Hepatocyte (in vitro differentiated cells): ENCODE measurements at regions not wholly inside any gene's neighbourhood (a gene's known extent, or its start where the extent isn't known, plus 50 kb on each side); places are given as distances from the start of the nearest gene placed in this dataset.

Experiments
- DNase-seq: peaks from one replicate; pipeline ENCODE4 v3.0.0-alpha.2; 2016; ENCODE audit warnings: low spot score
- H2AFZ ChIP-seq: fragments of 200-600 bp; sonication (generic); 2 replicates; pipeline ENCODE4 v1.6.0; 2016; ENCODE audit warnings: antibody characterized with exemption, mild to moderate bottlenecking
- H3K27ac ChIP-seq: fragments of 200-600 bp; sonication (generic); 2 replicates; pipeline ENCODE4 v1.5.1; 2016; ENCODE audit warnings: mild to moderate bottlenecking
- H3K27me3 ChIP-seq: fragments of 200-600 bp; sonication (generic); 2 replicates; pipeline ENCODE4 v1.6.1; 2016
- H3K36me3 ChIP-seq: fragments of 200-600 bp; sonication (generic); replicated peaks from 2 replicates; pipeline ENCODE4 v1.5.1; 2016; ENCODE audit warnings: low read depth; ENCODE audit not compliant: insufficient read depth
- H3K4me1 ChIP-seq: fragments of 200-600 bp; sonication (generic); 2 replicates; pipeline ENCODE4 v1.5.1; 2016; ENCODE audit warnings: mild to moderate bottlenecking, moderate library complexity; ENCODE audit not compliant: insufficient read depth
- H3K4me2 ChIP-seq: fragments of 200-600 bp; sonication (generic); 2 replicates; pipeline ENCODE4 v1.6.0; 2016
- H3K4me3 ChIP-seq: fragments of 200-600 bp; sonication (generic); 2 replicates; pipeline ENCODE4 v1.5.1; 2016; ENCODE audit warnings: mild to moderate bottlenecking
- H3K79me2 ChIP-seq: fragments of 200-600 bp; sonication (generic); 2 replicates; pipeline ENCODE4 v1.6.0; 2017; ENCODE audit warnings: mild to moderate bottlenecking
- H3K9me2 ChIP-seq: fragments of 200-600 bp; sonication (generic); replicated peaks from 2 replicates; pipeline ENCODE4 v1.6.0; 2017; ENCODE audit warnings: mild to moderate bottlenecking; ENCODE audit not compliant: insufficient read depth
- H3K9me3 ChIP-seq: fragments of 200-600 bp; sonication (generic); 2 replicates; pipeline ENCODE4 v1.5.1; 2016; ENCODE audit warnings: low read depth, mild to moderate bottlenecking
- H4K20me1 ChIP-seq: fragments of 200-600 bp; sonication (generic); 2 replicates; pipeline ENCODE4 v1.6.0; 2016; ENCODE audit warnings: mild to moderate bottlenecking; ENCODE audit not compliant: insufficient read depth, poor library complexity, severe bottlenecking
- EZH2 ChIP-seq: fragments of 200-600 bp; sonication (generic); IDR thresholded peaks from 2 replicates; pipeline ENCODE4 v1.6.1; 2016; ENCODE audit warnings: antibody characterized with exemption, mild to moderate bottlenecking, borderline replicate concordance
- EZH2phosphoT487 ChIP-seq: fragments of 200-600 bp; sonication (generic); IDR thresholded peaks from one replicate; pipeline ENCODE4 v1.6.1; 2018; ENCODE audit warnings: antibody characterized with exemption, mild to moderate bottlenecking, low read depth, moderate library complexity; ENCODE audit not compliant: unreplicated experiment, severe bottlenecking
- WGBS: methylation state at CpG from one replicate; pipeline ENCODE4 v1.1.6; 2016; ENCODE audit warnings: low lambda C conversion rate; ENCODE audit errors: missing lambda C conversion rate; 5-methylcytosine and 5-hydroxymethylcytosine counted together
- TF ChIP-seq, protein P1 (sequence below): fragments of 200-600 bp; sonication (generic); IDR thresholded peaks from 2 replicates; pipeline ENCODE4 v1.5.1; 2016; ENCODE audit warnings: antibody characterized with exemption, mild to moderate bottlenecking; ENCODE audit not compliant: poor library complexity

GRCh38 chr9:18138656-18139055, 335.3 kb upstream of the ADAMTSL1 start:
- H3K4me2 ChIP-seq, result no peak overlapping the region
- H2AFZ ChIP-seq, result no peak overlapping the region
- H3K27ac ChIP-seq, result no peak overlapping the region
- H3K4me1 ChIP-seq, result no peaks in the 10 kb centered on the region
- no peaks in the 10 kb centered on the region for H4K20me1 ChIP-seq
- H3K36me3 ChIP-seq, result no peaks in the 10 kb centered on the region
- no peaks in the 10 kb centered on the region for H3K9me3 ChIP-seq
- H3K9me2 ChIP-seq, result no peaks in the 10 kb centered on the region
- no peak for TF ChIP-seq EZH2phosphoT487
- TF ChIP-seq, protein P1, sequence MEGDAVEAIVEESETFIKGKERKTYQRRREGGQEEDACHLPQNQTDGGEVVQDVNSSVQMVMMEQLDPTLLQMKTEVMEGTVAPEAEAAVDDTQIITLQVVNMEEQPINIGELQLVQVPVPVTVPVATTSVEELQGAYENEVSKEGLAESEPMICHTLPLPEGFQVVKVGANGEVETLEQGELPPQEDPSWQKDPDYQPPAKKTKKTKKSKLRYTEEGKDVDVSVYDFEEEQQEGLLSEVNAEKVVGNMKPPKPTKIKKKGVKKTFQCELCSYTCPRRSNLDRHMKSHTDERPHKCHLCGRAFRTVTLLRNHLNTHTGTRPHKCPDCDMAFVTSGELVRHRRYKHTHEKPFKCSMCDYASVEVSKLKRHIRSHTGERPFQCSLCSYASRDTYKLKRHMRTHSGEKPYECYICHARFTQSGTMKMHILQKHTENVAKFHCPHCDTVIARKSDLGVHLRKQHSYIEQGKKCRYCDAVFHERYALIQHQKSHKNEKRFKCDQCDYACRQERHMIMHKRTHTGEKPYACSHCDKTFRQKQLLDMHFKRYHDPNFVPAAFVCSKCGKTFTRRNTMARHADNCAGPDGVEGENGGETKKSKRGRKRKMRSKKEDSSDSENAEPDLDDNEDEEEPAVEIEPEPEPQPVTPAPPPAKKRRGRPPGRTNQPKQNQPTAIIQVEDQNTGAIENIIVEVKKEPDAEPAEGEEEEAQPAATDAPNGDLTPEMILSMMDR, result no peak
- no peak for TF ChIP-seq EZH2
- 63% methylated on average over 5 of the region's 5 CpGs for WGBS
- no peak overlapping the region for H3K4me3 ChIP-seq
- H3K79me2 ChIP-seq, result no peaks in the 10 kb centered on the region
- H3K27me3 ChIP-seq, result no peaks in the 10 kb centered on the region
- DNase-seq, result peak; percentile 26

DNA sequence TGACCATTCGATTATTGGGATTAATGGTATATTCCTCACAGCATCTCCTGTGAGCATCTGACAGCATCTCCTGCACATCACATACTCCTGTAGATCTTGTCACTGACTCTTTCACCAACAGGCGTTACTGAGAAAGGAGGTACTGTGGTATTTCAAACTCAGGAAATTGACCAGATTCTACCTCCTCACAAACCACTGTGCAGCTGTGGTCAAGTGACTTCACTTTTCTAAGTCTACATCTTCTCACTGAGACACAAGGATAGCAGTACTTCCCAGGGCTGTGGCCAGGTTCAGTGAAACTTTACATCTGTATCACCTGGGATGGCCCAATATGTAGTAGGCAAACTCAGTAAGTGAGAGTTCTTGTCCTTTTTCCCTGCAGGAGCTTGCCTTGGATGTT, 332.3 kb upstream of the ADAMTSL1 start:
- Histone ChIP-seq H4K20me1 (no peaks in the 10 kb centered on the region), H3K27ac (no peak overlapping the region), H3K4me3 (no peak overlapping the region), H3K9me3 (no peaks in the 10 kb centered on the region), H3K4me1 (no peaks in the 10 kb centered on the region), H3K79me2 (no peaks in the 10 kb centered on the region), H3K27me3 (no peaks in the 10 kb centered on the region), H2AFZ (no peak overlapping the region), H3K9me2 (no peaks in the 10 kb centered on the region), H3K4me2 (no peak overlapping the region), H3K36me3 (no peaks in the 10 kb centered on the region)
- no peak for DNase-seq
- 93% methylated on average over 2 of the region's 2 CpGs for WGBS
- TF ChIP-seq EZH2phosphoT487 (no peak), EZH2 (no peak)
- TF ChIP-seq, protein P1, result no peak

DNA sequence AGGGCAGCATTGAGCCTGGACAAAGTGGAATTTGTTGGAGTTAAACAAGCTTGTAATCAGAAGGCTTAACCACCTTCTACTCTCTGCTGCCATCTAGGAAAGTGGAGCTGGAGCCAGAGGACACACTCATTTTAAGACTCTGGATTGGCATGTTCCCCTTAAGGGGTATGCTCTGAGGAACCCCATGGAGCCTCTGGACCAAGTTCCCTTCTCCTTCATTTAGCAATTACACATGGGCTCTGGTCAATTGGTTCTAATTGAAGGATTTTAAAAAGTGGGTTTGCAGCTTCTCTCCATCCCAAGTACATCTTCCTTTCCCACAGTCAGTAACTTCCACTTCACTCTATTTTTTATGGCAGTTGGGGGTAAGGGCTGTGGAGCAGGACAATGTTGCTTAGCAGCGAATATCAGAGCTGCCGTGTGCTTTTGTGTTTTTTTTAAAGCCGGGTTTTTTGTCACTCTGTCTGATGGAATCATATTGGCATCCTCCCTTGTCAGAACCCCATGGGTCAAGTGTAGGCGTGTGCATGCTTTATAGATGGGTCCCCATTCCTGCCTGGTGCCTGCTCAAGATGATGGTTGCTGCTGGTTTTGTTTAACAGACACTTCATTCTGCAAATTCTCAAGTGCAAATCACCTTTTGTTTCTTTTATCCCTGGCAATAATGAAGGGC, 330.7 kb upstream of the ADAMTSL1 start:
- Histone ChIP-seq H3K4me2 (no peak overlapping the region), H4K20me1 (no peaks in the 10 kb centered on the region), H3K79me2 (no peaks in the 10 kb centered on the region), H3K4me1 (no peaks in the 10 kb centered on the region), H3K27me3 (no peaks in the 10 kb centered on the region), H3K27ac (no peak overlapping the region), H3K9me3 (no peaks in the 10 kb centered on the region), H3K4me3 (no peak overlapping the region), H3K9me2 (no peaks in the 10 kb centered on the region), H2AFZ (no peak overlapping the region), H3K36me3 (no peaks in the 10 kb centered on the region)
- TF ChIP-seq, protein P1, result peak; percentile 27
- TF ChIP-seq EZH2, result no peak
- WGBS, result 90% methylated on average over 4 of the region's 4 CpGs
- DNase-seq, result peak; percentile 32

GRCh38 chr9:18146329-18146728, 327.6 kb upstream of the ADAMTSL1 start:
- Histone ChIP-seq H3K4me2 (no peak overlapping the region), H3K36me3 (no peaks in the 10 kb centered on the region), H3K9me2 (no peaks in the 10 kb centered on the region), H3K9me3 (no peaks in the 10 kb centered on the region), H3K4me3 (no peak overlapping the region), H3K27me3 (no peaks in the 10 kb centered on the region), H3K4me1 (no peaks in the 10 kb centered on the region), H3K27ac (no peak overlapping the region), H4K20me1 (no peaks in the 10 kb centered on the region), H2AFZ (no peak overlapping the region), H3K79me2 (no peaks in the 10 kb centered on the region)
- TF ChIP-seq EZH2phosphoT487 (no peak), EZH2 (no peak)
- TF ChIP-seq, protein P1, result no peak
- 88% methylated on average over 3 of the region's 3 CpGs for WGBS
- no peak for DNase-seq
